OCI-LY3 (cell line): ENCODE measurements at regions not wholly inside any gene's neighbourhood (a gene's known extent, or its start where the extent isn't known, plus 50 kb on each side); places are given as distances from the start of the nearest gene placed in this dataset.

Source experiments
- EZH2phosphoT487 ChIP-seq: fragments of 200-600 bp; shearing (Covaris generic); IDR thresholded peaks from 2 replicates; pipeline ENCODE4 v1.6.1; 2018; ENCODE audit warnings: antibody characterized with exemption, mixed run types, low read depth
- TF ChIP-seq, protein P1 (sequence below): fragments of 200-600, 300-600 bp; sonication (generic); IDR thresholded peaks from 2 replicates; pipeline ENCODE4 v1.5.1; 2014; ENCODE audit warnings: antibody characterized with exemption, low read length, low read depth

DNA sequence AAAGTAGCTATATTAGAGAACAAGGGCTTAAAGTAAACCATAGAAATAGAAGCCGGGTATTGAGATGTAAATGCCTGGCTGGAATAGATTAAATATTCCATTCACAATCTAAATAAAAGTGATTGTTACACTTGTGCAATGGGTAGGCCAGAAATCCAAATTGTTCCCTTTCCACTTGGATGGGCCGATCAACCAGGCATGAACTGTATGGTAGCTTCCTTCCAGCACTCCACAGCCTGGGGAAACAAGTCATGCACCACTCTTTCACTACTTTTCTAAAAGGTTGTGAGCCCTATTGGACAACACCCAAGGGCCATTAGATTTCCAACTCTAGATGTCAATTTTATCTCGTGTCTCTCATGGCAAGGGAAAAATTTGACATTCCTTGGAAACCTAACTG is 407.3 kb upstream of the HSFY2 start:
- TF ChIP-seq, protein P1, sequence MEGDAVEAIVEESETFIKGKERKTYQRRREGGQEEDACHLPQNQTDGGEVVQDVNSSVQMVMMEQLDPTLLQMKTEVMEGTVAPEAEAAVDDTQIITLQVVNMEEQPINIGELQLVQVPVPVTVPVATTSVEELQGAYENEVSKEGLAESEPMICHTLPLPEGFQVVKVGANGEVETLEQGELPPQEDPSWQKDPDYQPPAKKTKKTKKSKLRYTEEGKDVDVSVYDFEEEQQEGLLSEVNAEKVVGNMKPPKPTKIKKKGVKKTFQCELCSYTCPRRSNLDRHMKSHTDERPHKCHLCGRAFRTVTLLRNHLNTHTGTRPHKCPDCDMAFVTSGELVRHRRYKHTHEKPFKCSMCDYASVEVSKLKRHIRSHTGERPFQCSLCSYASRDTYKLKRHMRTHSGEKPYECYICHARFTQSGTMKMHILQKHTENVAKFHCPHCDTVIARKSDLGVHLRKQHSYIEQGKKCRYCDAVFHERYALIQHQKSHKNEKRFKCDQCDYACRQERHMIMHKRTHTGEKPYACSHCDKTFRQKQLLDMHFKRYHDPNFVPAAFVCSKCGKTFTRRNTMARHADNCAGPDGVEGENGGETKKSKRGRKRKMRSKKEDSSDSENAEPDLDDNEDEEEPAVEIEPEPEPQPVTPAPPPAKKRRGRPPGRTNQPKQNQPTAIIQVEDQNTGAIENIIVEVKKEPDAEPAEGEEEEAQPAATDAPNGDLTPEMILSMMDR, result no peak
- TF ChIP-seq EZH2phosphoT487, result no peak
